IMR-90 (cell line): ENCODE measurements at regions not wholly inside any gene's neighbourhood (a gene's known extent, or its start where the extent isn't known, plus 50 kb on each side); places are given as distances from the start of the nearest gene placed in this dataset.

Source experiments
- ATAC-seq: fragments of 200-7000 bp; cut with Tn5 transposase; 2 replicates; pipeline ENCODE4 v1.9.1; 2020; ENCODE audit warnings: low read depth, mild to moderate bottlenecking, moderate library complexity
- BruUV-seq: library from RNA; stranded (reverse); fragments of 400-500 nt; replicated peaks from 2 replicates; lab custom pipeline; 2021; lab: Mats Ljungman, UMichigan
- CTCF ChIA-PET: fragments of 300-600 bp; formaldehyde crosslinking; extraction: SDS; loops from one replicate; lab custom pipeline; 2021; ENCODE audit warnings: antibody characterized with exemption; lab: Yijun Ruan, JAX
- POLR2A ChIA-PET: fragments of 300-600 bp; sonication (Branson Sonifier 250); formaldehyde crosslinking; loops from one replicate; lab custom pipeline; 2022; ENCODE audit warnings: antibody characterized with exemption; ENCODE audit not compliant: unreplicated experiment; lab: Charles Lee
- DNase-seq: peaks from one replicate; pipeline ENCODE4 v3.0.0; 2013
- H2AFZ ChIP-seq: replicated peaks from 2 replicates; pipeline ENCODE3; 2013; ENCODE audit warnings: low read length, mild to moderate bottlenecking; ENCODE audit not compliant: poor library complexity
- H2AK5ac ChIP-seq: 2 replicates; pipeline ENCODE4 v1.6.1; 2013; ENCODE audit warnings: low read depth, low read length, inconsistent platforms
- H2AK9ac ChIP-seq: replicated peaks from 2 replicates; pipeline ENCODE3; 2013; ENCODE audit warnings: mild to moderate bottlenecking, low read depth, low read length, moderate library complexity; ENCODE audit not compliant: poor library complexity
- H2BK120ac ChIP-seq: 2 replicates; pipeline ENCODE4 v1.6.1; 2013; ENCODE audit warnings: low read depth, low read length, inconsistent platforms
- H2BK15ac ChIP-seq: 3 replicates; pipeline ENCODE4 v1.6.1; 2013; ENCODE audit warnings: low read depth, low read length, inconsistent platforms
- H2BK20ac ChIP-seq: 2 replicates; pipeline ENCODE4 v1.6.1; 2013; ENCODE audit warnings: low read depth, mild to moderate bottlenecking, inconsistent platforms, low read length, moderate library complexity
- H2BK5ac ChIP-seq: 2 replicates; pipeline ENCODE4 v1.6.1; 2013; ENCODE audit warnings: mild to moderate bottlenecking, low read depth, low read length, inconsistent platforms; ENCODE audit not compliant: poor library complexity, severe bottlenecking
- H3K14ac ChIP-seq: replicated peaks from 2 replicates; pipeline ENCODE4 v1.6.1; 2013; ENCODE audit warnings: low read depth, low read length, inconsistent platforms
- H3K18ac ChIP-seq: 2 replicates; pipeline ENCODE4 v1.6.1; 2013; ENCODE audit warnings: low read depth, low read length, control low read depth
- H3K23ac ChIP-seq: 2 replicates; pipeline ENCODE4 v1.6.1; 2013; ENCODE audit warnings: low read depth, low read length, inconsistent platforms
- H3K27ac ChIP-seq: 2 replicates; pipeline ENCODE4 v1.5.1; 2013; ENCODE audit warnings: mild to moderate bottlenecking, control low read depth, low read length; ENCODE audit not compliant: insufficient read depth
- H3K27me3 ChIP-seq: 2 replicates; pipeline ENCODE4 v1.6.1; 2013; ENCODE audit warnings: low read length; ENCODE audit not compliant: control insufficient read depth, insufficient read depth
- H3K36me3 ChIP-seq: 2 replicates; pipeline ENCODE4 v1.6.1; 2013; ENCODE audit warnings: low read length, mixed read lengths; ENCODE audit not compliant: control insufficient read depth, insufficient read depth
- H3K4ac ChIP-seq: 2 replicates; pipeline ENCODE4 v1.6.1; 2013; ENCODE audit warnings: low read depth, low read length, inconsistent platforms
- H3K4me1 ChIP-seq: 2 replicates; pipeline ENCODE4 v1.6.1; 2013; ENCODE audit warnings: low read length, mixed read lengths; ENCODE audit not compliant: control insufficient read depth, insufficient read depth
- H3K4me2 ChIP-seq: 2 replicates; pipeline ENCODE4 v1.6.1; 2013; ENCODE audit warnings: low read depth, mild to moderate bottlenecking, control low read depth, low read length, moderate library complexity
- H3K4me3 ChIP-seq: 2 replicates; pipeline ENCODE4 v1.5.1; 2013; ENCODE audit warnings: low read depth, mild to moderate bottlenecking, control low read depth, low read length, moderate library complexity; ENCODE audit not compliant: insufficient read depth
- H3K56ac ChIP-seq: 2 replicates; pipeline ENCODE4 v1.6.1; 2013; ENCODE audit warnings: low read length, inconsistent platforms; ENCODE audit not compliant: insufficient read depth; ENCODE audit errors: extremely low read depth
- H3K79me1 ChIP-seq, 2 experiments: 2 replicates each; pipeline ENCODE4 v1.6.1; 2013; ENCODE audit warnings: low read length in 2 of 2, inconsistent platforms in 1 of 2, low read depth in 1 of 2
- H3K9ac ChIP-seq: 2 replicates; pipeline ENCODE4 v1.6.1; 2013; ENCODE audit warnings: low read depth, low read length, control low read depth
- H3K9me1 ChIP-seq: 2 replicates; pipeline ENCODE4 v1.6.1; 2013; ENCODE audit warnings: low read length, inconsistent platforms; ENCODE audit not compliant: insufficient read depth
- H3K9me3 ChIP-seq: 2 replicates; pipeline ENCODE4 v1.6.1; 2013; ENCODE audit warnings: low read length; ENCODE audit not compliant: control insufficient read depth, insufficient read depth
- H4K20me1 ChIP-seq: 2 replicates; pipeline ENCODE4 v1.6.1; 2013; ENCODE audit warnings: low read length, inconsistent platforms; ENCODE audit not compliant: insufficient read depth
- H4K5ac ChIP-seq: 2 replicates; pipeline ENCODE4 v1.6.1; 2013; ENCODE audit warnings: mild to moderate bottlenecking, low read depth, low read length, control low read depth
- H4K8ac ChIP-seq, 2 experiments: 2 replicates each; pipeline ENCODE4 v1.6.1; 2013; ENCODE audit warnings: low read depth in 2 of 2, low read length in 2 of 2, control low read depth in 1 of 2, inconsistent platforms in 1 of 2
- H4K91ac ChIP-seq: 2 replicates; pipeline ENCODE4 v1.6.1; 2013; ENCODE audit warnings: low read depth, low read length, inconsistent platforms; ENCODE audit not compliant: insufficient read depth
- CHD1 ChIP-seq: IDR thresholded peaks from 2 replicates; pipeline ENCODE4 v1.6.1; 2012; ENCODE audit warnings: low read depth, low read length, improper control_type of control experiment
- FOS ChIP-seq: fragments of 150-350 bp; IDR thresholded peaks from 2 replicates; pipeline ENCODE4 v1.6.1; 2016; ENCODE audit warnings: low read depth, low read length
- MAFK ChIP-seq: IDR thresholded peaks from 2 replicates; pipeline ENCODE4 v1.6.1; 2012; ENCODE audit warnings: low read depth, low read length, improper control_type of control experiment
- MAZ ChIP-seq: IDR thresholded peaks from 2 replicates; pipeline ENCODE4 v1.6.1; 2012; ENCODE audit warnings: low read depth, mild to moderate bottlenecking, low read length, improper control_type of control experiment, moderate library complexity, borderline replicate concordance
- MXI1 ChIP-seq: IDR thresholded peaks from 2 replicates; pipeline ENCODE4 v1.6.1; 2012; ENCODE audit warnings: low read depth, mild to moderate bottlenecking, low read length, moderate library complexity, borderline replicate concordance
- NFE2L2 ChIP-seq: fragments of 150-350 bp; IDR thresholded peaks from 2 replicates; pipeline ENCODE4 v1.6.1; 2016; ENCODE audit warnings: low read depth, mild to moderate bottlenecking, low read length
- POLR2A ChIP-seq: IDR thresholded peaks from 2 replicates; pipeline ENCODE4 v1.6.1; 2012; ENCODE audit warnings: mild to moderate bottlenecking, low read depth, low read length
- RFX5 ChIP-seq: IDR thresholded peaks from 2 replicates; pipeline ENCODE4 v1.8.0; 2012; ENCODE audit warnings: low read depth, mild to moderate bottlenecking, low read length, moderate library complexity
- WGBS, 2 experiments: methylation state at CpG; one replicate each; pipeline versions ENCODE4 v1.1.5 to v1.1.7; 2013; ENCODE audit warnings: missing lambda C conversion rate in 2 of 2; ENCODE audit not compliant: insufficient read length in 1 of 2; ENCODE audit errors: extremely low coverage in 2 of 2; 5-methylcytosine and 5-hydroxymethylcytosine counted together
- dilution Hi-C: fragments of 300-500 bp; cut with HindIII; formaldehyde crosslinking; loops from one replicate; pipeline ENCODE4 v1.14.3; 2018; ENCODE audit warnings: low sequenced_read_pairs; ENCODE audit not compliant: unreplicated experiment
- in situ Hi-C: fragments of 300-500 bp; cut with MboI; formaldehyde crosslinking; loops from 3 replicates; pipeline ENCODE4 v1.14.3; 2019; ENCODE audit warnings: low sequenced_read_pairs, inconsistent platforms, mixed read lengths
- intact Hi-C: fragments of 100-400 bp; cut with micrococcal nuclease; formaldehyde crosslinking; loops from 2 replicates; pipeline ENCODE4 v1.10.0; 2022
- TF ChIP-seq, protein P1 (sequence below): conservative IDR thresholded peaks from 2 replicates; pipeline ENCODE4 v1.5.1; 2012; ENCODE audit warnings: mild to moderate bottlenecking, low read depth, low read length, improper control_type of control experiment

DNA sequence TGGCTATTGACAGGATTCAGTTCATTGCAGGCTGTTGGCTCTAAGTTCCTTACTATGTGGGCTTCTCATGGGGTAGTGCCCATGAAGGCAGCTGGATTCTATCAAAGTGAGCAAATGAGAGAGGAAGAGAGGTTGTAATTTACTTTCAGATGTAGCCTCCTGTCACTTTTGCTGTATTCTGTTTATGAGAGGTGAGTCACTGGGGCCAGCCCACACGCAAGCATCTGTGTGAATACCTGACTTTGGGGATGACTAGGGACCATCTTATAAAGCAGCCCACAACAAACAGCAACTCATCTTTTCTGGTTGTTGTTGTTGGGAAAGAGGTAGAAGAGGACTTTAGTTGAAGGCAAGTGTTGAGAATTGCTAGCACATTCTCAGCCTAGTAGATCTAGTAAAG, 506.3 kb upstream of the GRM7 start:
- BruUV-seq: no TSS peak
- H3K9me3 ChIP-seq: peaks cover 8% of the 10 kb centered on the region

More for the DNA sequence above, 506.3 kb upstream of the GRM7 start:
- Histone ChIP-seq H3K4me1 (no peaks in the 10 kb centered on the region), H3K27me3 (no peaks in the 10 kb centered on the region), H3K23ac (no peak overlapping the region), H3K4me2 (no peak overlapping the region), H3K27ac (no peak overlapping the region), H3K9ac (no peak overlapping the region), H3K79me1 (no peaks in the 10 kb centered on the region), H3K14ac (no peak overlapping the region), H2AK5ac (no peak overlapping the region), H4K20me1 (no peaks in the 10 kb centered on the region), H2BK5ac (no peak overlapping the region), H2AFZ (no peak overlapping the region), H2BK120ac (no peak overlapping the region), H3K18ac (no peak overlapping the region), H3K36me3 (no peaks in the 10 kb centered on the region), H3K4ac (no peak overlapping the region), H2BK20ac (no peak overlapping the region), H4K91ac (no peak overlapping the region), H4K5ac (no peak overlapping the region), H3K4me3 (no peak overlapping the region), H4K8ac (no peak overlapping the region), H2BK15ac (no peak overlapping the region), H3K9me1 (no peaks in the 10 kb centered on the region), H3K56ac (no peak overlapping the region), H2AK9ac (no peak overlapping the region)
- intact Hi-C loops: no loop called here
- TF ChIP-seq POLR2A (no peak), MAZ (no peak), RFX5 (no peak), NFE2L2 (no peak), MXI1 (no peak), FOS (no peak), CHD1 (no peak), MAFK (no peak)
- TF ChIP-seq, protein P1, sequence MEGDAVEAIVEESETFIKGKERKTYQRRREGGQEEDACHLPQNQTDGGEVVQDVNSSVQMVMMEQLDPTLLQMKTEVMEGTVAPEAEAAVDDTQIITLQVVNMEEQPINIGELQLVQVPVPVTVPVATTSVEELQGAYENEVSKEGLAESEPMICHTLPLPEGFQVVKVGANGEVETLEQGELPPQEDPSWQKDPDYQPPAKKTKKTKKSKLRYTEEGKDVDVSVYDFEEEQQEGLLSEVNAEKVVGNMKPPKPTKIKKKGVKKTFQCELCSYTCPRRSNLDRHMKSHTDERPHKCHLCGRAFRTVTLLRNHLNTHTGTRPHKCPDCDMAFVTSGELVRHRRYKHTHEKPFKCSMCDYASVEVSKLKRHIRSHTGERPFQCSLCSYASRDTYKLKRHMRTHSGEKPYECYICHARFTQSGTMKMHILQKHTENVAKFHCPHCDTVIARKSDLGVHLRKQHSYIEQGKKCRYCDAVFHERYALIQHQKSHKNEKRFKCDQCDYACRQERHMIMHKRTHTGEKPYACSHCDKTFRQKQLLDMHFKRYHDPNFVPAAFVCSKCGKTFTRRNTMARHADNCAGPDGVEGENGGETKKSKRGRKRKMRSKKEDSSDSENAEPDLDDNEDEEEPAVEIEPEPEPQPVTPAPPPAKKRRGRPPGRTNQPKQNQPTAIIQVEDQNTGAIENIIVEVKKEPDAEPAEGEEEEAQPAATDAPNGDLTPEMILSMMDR: no peak
- dilution Hi-C loops: no loop called here
- CTCF ChIA-PET: no interaction called here
- in situ Hi-C loops: no loop called here
- DNase-seq: no peak
- WGBS, 2 experiments: no CpG with 5 or more reads among the region's 1 CpG
- POLR2A ChIA-PET: no interaction called here
- no peak for ATAC-seq
